SK-N-MC (cell line): ENCODE measurements at regions not wholly inside any gene's neighbourhood (a gene's known extent, or its start where the extent isn't known, plus 50 kb on each side); places are given as distances from the start of the nearest gene placed in this dataset.

Experiments used
- DNase-seq: peaks from one replicate; pipeline ENCODE4 v3.0.0-alpha.2; 2011; ENCODE audit warnings: low read depth, low spot score
- H3K27ac ChIP-seq: fragments of 200-600 bp; sonication (generic); 2 replicates; pipeline ENCODE4 v1.5.1; 2016; ENCODE audit warnings: mixed run types
- H3K36me3 ChIP-seq: fragments of 200-600 bp; sonication (generic); 2 replicates; pipeline ENCODE4 v1.6.1; 2017; ENCODE audit warnings: antibody characterized with exemption, low read length, mixed read lengths; ENCODE audit not compliant: insufficient read depth
- H3K4me3 ChIP-seq: fragments of 200-600 bp; sonication (generic); 2 replicates; pipeline ENCODE4 v1.5.1; 2016
- H3K9ac ChIP-seq: fragments of 200-600 bp; sonication (generic); 2 replicates; pipeline ENCODE4 v1.8.0; 2017; ENCODE audit warnings: mixed run types, mixed read lengths; ENCODE audit not compliant: insufficient read length
- H3K9me3 ChIP-seq: fragments of 200-600 bp; sonication (generic); 2 replicates; pipeline ENCODE4 v1.6.1; 2017; ENCODE audit warnings: low read depth, mild to moderate bottlenecking, antibody characterized with exemption, low read length, moderate library complexity, mixed read lengths
- EZH2 ChIP-seq: fragments of 200-600 bp; sonication (generic); IDR thresholded peaks from one replicate; pipeline ENCODE4 v1.6.1; 2017; ENCODE audit warnings: antibody characterized with exemption
- FOXP2 ChIP-seq: optimal IDR thresholded peaks from 2 replicates; pipeline ENCODE3; 2011; ENCODE audit warnings: mild to moderate bottlenecking, moderate library complexity; ENCODE audit not compliant: insufficient read depth; ENCODE audit errors: extremely low read length, control extremely low read depth
- POLR2AphosphoS5 ChIP-seq: IDR thresholded peaks from 2 replicates; pipeline ENCODE4 v1.6.1; 2012; ENCODE audit warnings: mild to moderate bottlenecking, low read depth, low read length, borderline replicate concordance

DNA sequence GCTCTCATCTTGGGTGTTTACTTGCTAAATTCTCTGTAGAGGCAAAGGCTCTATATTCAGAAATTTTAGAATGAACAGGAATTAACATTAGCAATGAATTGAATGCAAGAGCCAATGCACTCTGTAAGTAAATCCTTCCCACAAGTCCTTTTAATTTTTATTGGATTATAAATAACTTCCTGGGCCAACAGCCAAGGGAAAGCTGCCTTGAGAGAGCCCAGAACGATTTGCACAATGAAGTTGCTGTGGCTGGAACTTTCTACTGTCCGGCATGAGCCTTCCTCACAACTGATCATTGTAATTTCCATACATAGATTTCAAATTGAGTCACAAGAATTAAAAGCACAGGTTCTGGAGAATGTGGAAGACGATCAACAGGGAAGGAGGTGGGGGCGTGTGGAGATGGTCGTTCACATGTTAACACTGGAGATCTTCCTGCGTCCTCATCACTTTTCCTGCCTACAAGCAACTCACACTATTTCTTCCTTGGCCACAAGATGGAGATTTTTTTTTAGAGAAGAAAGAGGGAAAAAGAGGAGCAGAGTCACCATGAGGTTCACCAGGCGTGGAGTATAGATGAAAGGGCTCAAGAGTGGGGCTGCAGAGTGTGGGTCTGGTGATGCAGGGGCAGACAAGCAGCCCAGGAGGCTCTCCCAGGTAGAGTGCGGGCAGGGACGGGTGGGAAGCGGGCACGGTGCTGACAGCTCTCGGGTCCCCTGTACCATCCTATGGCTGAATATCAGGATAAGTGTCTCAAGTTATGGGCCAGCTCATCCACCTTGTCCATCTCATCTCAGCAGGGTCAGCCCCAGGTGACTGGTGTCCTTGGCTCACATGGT lies 110.7 kb downstream of the SOX1 start:
- Histone ChIP-seq H3K36me3 (no peaks in the 10 kb centered on the region), H3K4me3 (no peak overlapping the region), H3K9me3 (no peaks in the 10 kb centered on the region), H3K27ac (no peak overlapping the region), H3K9ac (no peak overlapping the region)
- no peak for DNase-seq
- no peak for TF ChIP-seq POLR2AphosphoS5
- no peak for TF ChIP-seq EZH2
- TF ChIP-seq FOXP2 = no peak

DNA sequence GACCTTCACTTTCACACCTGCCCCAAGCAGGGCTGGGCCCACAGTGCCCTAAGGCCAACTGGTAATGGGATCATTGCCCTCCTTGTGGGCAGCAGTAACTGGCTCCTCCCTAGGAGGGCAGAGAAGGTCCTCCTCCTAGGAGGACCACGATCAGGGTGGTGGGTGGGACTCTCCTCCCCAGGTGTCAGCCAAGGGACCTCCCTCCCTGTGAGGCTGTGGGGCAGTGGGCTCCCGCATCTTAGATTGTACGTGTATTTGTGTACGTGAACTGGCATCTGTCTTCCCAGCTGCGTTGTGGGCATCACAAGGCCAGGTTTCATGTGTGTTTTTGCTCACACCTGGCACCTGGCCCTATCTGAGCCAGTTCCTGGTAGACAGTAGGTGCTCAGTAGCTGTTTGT lies 111.8 kb downstream of the SOX1 start:
- Histone ChIP-seq H3K27ac (no peak overlapping the region), H3K36me3 (no peaks in the 10 kb centered on the region), H3K4me3 (no peak overlapping the region), H3K9ac (no peak overlapping the region), H3K9me3 (no peaks in the 10 kb centered on the region)
- TF ChIP-seq FOXP2 = no peak
- TF ChIP-seq EZH2 = no peak
- TF ChIP-seq POLR2AphosphoS5 = no peak
- no peak for DNase-seq

DNA sequence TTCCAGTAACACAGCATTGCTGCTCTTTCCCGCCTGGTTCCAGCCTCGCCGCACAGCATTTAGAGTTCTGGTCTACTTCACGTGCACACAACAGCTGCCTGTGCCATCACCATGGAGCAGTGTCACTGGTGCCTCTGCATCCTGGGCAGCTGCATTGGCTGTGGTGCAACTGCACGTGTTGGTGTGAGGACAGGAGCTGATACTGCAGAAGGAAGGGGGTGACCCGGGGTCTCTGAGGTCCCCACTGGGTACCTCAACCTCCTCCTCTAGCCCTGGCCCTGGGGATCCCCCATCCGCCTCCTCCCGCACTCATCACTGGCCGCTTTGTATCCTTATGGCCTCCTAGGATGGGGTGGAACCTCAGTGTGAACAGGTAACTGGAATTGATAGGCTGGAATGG lies 112.5 kb downstream of the SOX1 start:
- Histone ChIP-seq H3K9me3 (no peaks in the 10 kb centered on the region), H3K27ac (no peak overlapping the region), H3K4me3 (no peak overlapping the region), H3K9ac (no peak overlapping the region), H3K36me3 (no peaks in the 10 kb centered on the region)
- no peak for TF ChIP-seq POLR2AphosphoS5
- TF ChIP-seq FOXP2 = no peak
- no peak for TF ChIP-seq EZH2
- no peak for DNase-seq

DNA sequence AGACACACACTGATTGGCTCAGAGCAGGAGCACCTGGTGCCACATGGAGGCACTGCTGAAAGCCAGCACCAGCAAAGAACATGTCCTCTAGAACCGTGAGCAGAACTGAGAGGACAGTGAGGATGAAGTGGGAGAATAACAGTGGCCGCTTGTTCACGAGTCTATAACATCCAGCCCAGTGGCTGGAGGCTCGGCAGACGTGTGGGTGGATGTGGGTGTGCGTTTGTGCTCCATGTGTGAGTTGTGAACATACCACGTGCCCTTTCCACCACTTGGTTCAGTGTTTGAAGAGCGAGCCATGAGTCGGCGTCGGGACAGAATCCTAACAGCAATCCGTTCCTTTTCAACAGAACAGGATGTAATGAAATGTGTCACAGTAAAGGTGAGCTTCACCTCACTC lies 113.0 kb downstream of the SOX1 start:
- DNase-seq = no peak
- TF ChIP-seq POLR2AphosphoS5 = no peak
- TF ChIP-seq FOXP2 = no peak
- no peak for TF ChIP-seq EZH2
- Histone ChIP-seq H3K36me3 (no peaks in the 10 kb centered on the region), H3K9me3 (no peaks in the 10 kb centered on the region), H3K4me3 (no peak overlapping the region), H3K27ac (no peak overlapping the region), H3K9ac (no peak overlapping the region)

DNA sequence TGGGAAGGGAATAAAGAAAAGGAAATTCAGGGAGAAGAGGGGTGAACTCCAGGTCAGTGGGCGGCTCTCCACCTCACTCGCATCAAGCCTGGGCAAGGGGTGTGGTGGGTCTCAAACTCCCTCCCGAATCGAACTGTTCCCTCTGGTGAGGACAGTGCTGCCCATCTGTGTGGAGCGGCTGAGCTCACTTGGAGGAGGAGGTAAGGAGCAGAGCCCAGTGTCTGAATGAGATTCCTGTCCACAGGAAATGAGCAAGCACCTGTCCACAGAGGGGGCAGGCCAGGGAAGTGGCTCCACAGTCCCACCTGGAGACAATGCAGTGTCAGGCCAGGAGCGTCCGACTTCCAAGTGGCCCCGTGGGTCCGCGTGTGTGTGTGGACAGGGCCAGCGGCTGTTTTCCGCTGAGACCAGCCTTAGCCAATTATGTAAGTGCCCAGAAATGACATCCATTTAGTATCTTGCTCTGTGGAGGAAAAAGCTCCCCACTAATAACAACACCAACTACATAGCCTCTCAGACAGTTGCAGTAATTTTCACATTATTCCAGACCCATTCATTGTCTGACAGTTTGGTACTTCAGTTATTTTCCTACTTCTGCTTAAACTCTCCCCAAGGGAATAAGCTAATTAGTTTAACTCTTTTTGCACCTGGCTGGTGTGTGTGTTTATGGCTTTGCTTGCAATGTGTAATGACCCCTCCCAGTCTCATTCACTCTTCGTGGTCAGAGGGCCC lies 114.6 kb downstream of the SOX1 start:
- Histone ChIP-seq H3K36me3 (no peaks in the 10 kb centered on the region), H3K9me3 (no peaks in the 10 kb centered on the region), H3K4me3 (no peak overlapping the region), H3K9ac (no peak overlapping the region), H3K27ac (no peak overlapping the region)
- DNase-seq = no peak
- TF ChIP-seq POLR2AphosphoS5 (no peak), FOXP2 (no peak), EZH2 (no peak)

DNA sequence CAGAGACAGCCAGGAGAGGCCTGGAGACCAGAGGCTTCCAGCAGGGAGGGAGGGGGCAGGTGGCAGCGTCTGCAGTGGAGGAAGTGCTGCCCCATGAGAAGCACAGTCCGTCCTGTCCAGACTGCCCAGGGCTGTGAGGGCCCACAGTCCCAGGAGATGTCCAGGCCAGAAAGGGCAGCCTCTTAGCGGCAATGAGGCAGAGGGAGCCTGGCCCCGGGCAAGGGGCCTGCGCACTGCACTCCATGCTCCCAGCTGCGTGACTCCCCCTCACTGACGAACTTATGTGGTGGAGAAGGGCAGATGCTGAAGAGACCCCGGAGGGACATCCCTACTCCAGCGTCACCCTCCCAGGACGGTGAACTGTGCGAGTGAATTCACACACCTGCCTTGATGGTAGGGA lies 115.3 kb downstream of the SOX1 start:
- H3K36me3 ChIP-seq = no peaks in the 10 kb centered on the region
- no peak for DNase-seq
- H3K4me3 ChIP-seq = no peak overlapping the region
- no peaks in the 10 kb centered on the region for H3K9me3 ChIP-seq
- TF ChIP-seq POLR2AphosphoS5 (no peak), EZH2 (no peak), FOXP2 (no peak)
- H3K9ac ChIP-seq = no peak overlapping the region
- H3K27ac ChIP-seq = no peak overlapping the region

DNA sequence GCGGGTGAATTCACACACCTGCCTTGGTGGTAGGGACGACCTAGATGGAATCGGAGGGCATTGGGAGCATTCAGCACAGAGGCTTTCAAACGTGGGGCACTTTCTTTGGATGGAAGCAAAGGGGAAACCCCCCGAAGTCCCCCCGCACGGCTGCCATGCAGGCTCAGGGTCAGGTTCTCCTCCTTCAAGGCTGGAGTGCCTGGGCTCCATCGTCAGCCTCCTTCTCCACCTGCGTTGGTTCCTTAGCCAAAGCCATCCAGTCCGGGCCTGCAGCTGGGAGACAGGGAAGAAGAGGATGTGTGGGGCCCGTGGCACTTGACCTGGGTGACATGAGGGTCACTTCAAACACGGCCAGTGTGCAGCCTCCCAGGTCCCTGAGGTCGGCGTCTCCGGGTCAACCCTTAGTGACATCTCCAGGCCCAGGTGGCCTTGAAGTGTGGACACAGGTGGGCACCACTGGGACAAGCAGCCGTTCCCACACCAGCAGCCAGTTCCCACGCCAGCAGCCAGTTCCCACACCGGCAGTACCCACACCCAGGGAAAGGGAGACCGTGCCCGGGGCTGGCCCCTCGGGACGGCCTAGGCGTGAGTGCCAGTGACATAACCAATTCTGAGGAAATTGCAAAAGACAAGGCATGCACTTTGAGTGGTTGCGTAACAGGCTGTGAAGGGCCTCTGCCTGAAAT lies 116.0 kb downstream of the SOX1 start:
- no peak for TF ChIP-seq POLR2AphosphoS5
- no peak for TF ChIP-seq FOXP2
- no peak for TF ChIP-seq EZH2
- H3K9ac ChIP-seq = no peak overlapping the region
- H3K4me3 ChIP-seq = no peak overlapping the region
- H3K36me3 ChIP-seq = no peaks in the 10 kb centered on the region
- no peak for DNase-seq
- H3K27ac ChIP-seq = no peak overlapping the region
- H3K9me3 ChIP-seq = no peaks in the 10 kb centered on the region

DNA sequence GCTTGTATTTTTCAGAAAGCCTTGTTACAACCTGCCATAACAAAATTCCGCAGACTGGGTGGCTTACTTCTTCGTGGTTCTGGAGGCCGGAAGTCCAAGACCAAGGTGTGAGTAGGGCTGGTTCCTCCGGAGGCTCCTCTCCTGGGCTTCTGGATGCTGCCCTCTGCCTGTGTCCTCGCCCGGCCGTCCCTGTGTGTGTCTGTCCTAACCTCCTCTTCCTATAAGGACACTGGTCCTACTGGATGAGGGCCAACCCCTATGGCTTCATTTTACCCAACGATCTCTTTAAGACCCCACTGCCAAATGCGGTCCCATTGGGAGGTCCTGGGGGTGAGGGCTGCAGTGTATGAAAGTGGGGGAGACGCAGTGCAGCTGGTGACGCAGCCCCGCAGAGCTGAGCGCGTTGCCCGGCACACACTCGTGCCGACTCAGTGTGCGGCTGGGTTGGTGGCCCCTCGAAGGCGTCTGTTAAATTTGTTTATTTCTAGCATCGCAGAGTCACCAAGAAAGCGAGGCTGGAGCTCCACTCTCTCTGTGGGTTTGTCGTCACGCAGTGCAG lies 116.7 kb downstream of the SOX1 start:
- no peak for DNase-seq
- no peaks in the 10 kb centered on the region for H3K36me3 ChIP-seq
- no peak overlapping the region for H3K9ac ChIP-seq
- TF ChIP-seq POLR2AphosphoS5 (no peak), EZH2 (no peak), FOXP2 (no peak)
- no peaks in the 10 kb centered on the region for H3K9me3 ChIP-seq
- H3K4me3 ChIP-seq = no peak overlapping the region
- no peak overlapping the region for H3K27ac ChIP-seq
